SK-N-SH (cell line): ENCODE measurements at regions not wholly inside any gene's neighbourhood (a gene's known extent, or its start where the extent isn't known, plus 50 kb on each side); places are given as distances from the start of the nearest gene placed in this dataset.

Experiments used
- CTCF ChIA-PET: fragments of 300-600, 350-600 bp; formaldehyde crosslinking; extraction: SDS; loops from one replicate; lab custom pipeline; 2021; lab: Yijun Ruan, JAX
- POLR2A ChIA-PET: fragments of 350-600 bp; sonication (Branson Sonifier 250); formaldehyde crosslinking; extraction: SDS; loops from one replicate; lab custom pipeline; 2020; ENCODE audit warnings: antibody characterized with exemption, inconsistent platforms; lab: Yijun Ruan, JAX
- DNase-seq: peaks from one replicate; pipeline ENCODE4 v3.0.0; 2012
- H2AFZ ChIP-seq: fragments of 200-600 bp; sonication (generic); 2 replicates; pipeline ENCODE4 v1.8.1; 2016; ENCODE audit warnings: antibody characterized with exemption, mild to moderate bottlenecking, low read depth
- H3F3A ChIP-seq: fragments of 200-600 bp; sonication (generic); replicated peaks from 2 replicates; pipeline ENCODE3; 2016; ENCODE audit warnings: antibody characterized with exemption, mild to moderate bottlenecking; ENCODE audit not compliant: insufficient read depth
- H3K27ac ChIP-seq, 2 experiments: fragments of 200-500 bp in 1 of 2; fragments of 200-600 bp in 1 of 2; sonication (Bioruptor generic) in 1 of 2; sonication (generic), shearing (Covaris generic) in 1 of 2; 2 replicates each; pipeline versions ENCODE4 v1.5.1 to v1.6.1; 2014 to 2016; ENCODE audit warnings: low read depth in 2 of 2, inconsistent platforms in 1 of 2, low read length in 1 of 2, mild to moderate bottlenecking in 1 of 2, mixed read lengths in 1 of 2
- H3K27me3 ChIP-seq: fragments of 200-600 bp; sonication (generic), shearing (Covaris generic); 2 replicates; pipeline ENCODE4 v1.6.1; 2016; ENCODE audit warnings: mixed run types; ENCODE audit not compliant: insufficient read depth
- H3K36me3 ChIP-seq, 2 experiments: fragments of 200-500 bp in 1 of 2; fragments of 200-600 bp in 1 of 2; sonication (Bioruptor generic) in 1 of 2; sonication (generic) in 1 of 2; replicated peaks in 1 of 2; 2 replicates each; pipeline versions ENCODE3 to v1.5.1; 2014 to 2016; ENCODE audit warnings: low read length in 1 of 2, mild to moderate bottlenecking in 1 of 2; ENCODE audit not compliant: insufficient read depth in 2 of 2, control insufficient read depth in 1 of 2
- H3K4me1 ChIP-seq, 2 experiments: fragments of 200-500 bp in 1 of 2; fragments of 200-600 bp in 1 of 2; sonication (Bioruptor generic) in 1 of 2; sonication (generic), shearing (Covaris generic) in 1 of 2; 2 replicates each; pipeline versions ENCODE4 v1.5.1 to v1.6.1; 2014 to 2016; ENCODE audit warnings: low read depth in 1 of 2, low read length in 1 of 2, mixed run types in 1 of 2; ENCODE audit not compliant: insufficient read depth in 2 of 2, control insufficient read depth in 1 of 2
- H3K4me2 ChIP-seq: fragments of 200-600 bp; sonication (generic), shearing (Covaris generic); 2 replicates; pipeline ENCODE4 v1.6.1; 2017; ENCODE audit warnings: mixed run types
- H3K4me3 ChIP-seq, 2 experiments: fragments of 200-500 bp in 1 of 2; fragments of 200-600 bp in 1 of 2; sonication (Bioruptor generic) in 1 of 2; sonication (generic), shearing (Covaris generic) in 1 of 2; 2 replicates each; pipeline versions ENCODE4 v1.5.1 to v1.8.1; 2014 to 2016; ENCODE audit warnings: low read depth in 2 of 2, inconsistent platforms in 1 of 2, low read length in 1 of 2, mild to moderate bottlenecking in 1 of 2, mixed read lengths in 1 of 2, moderate library complexity in 1 of 2
- H3K79me2 ChIP-seq: fragments of 200-600 bp; sonication (generic); 2 replicates; pipeline ENCODE4 v1.8.1; 2017; ENCODE audit warnings: mild to moderate bottlenecking; ENCODE audit not compliant: insufficient read depth
- H3K9ac ChIP-seq: fragments of 200-600 bp; sonication (generic); 2 replicates; pipeline ENCODE4 v1.6.1; 2017; ENCODE audit warnings: mixed run types
- H3K9me2 ChIP-seq: fragments of 200-600 bp; sonication (generic); 2 replicates; pipeline ENCODE4 v1.6.1; 2017; ENCODE audit warnings: mixed run types
- H3K9me3 ChIP-seq: fragments of 200-600 bp; sonication (generic); 2 replicates; pipeline ENCODE4 v1.6.1; 2017; ENCODE audit warnings: mixed run types, mild to moderate bottlenecking, moderate library complexity
- H4K20me1 ChIP-seq: fragments of 200-600 bp; sonication (generic); 2 replicates; pipeline ENCODE4 v1.6.1; 2017; ENCODE audit warnings: mild to moderate bottlenecking, mixed run types; ENCODE audit not compliant: insufficient read depth
- CHD2 ChIP-seq: fragments of 150-350 bp; IDR thresholded peaks from 2 replicates; pipeline ENCODE4 v1.6.1; 2018; ENCODE audit warnings: low read length; ENCODE audit not compliant: partially characterized antibody
- ELF1 ChIP-seq: IDR thresholded peaks from 2 replicates; pipeline ENCODE4 v1.4.0; 2012
- EZH2phosphoT487 ChIP-seq: fragments of 200-600 bp; sonication (generic); IDR thresholded peaks from 2 replicates; pipeline ENCODE4 v1.6.1; 2017; ENCODE audit warnings: low read depth, mixed run types, mild to moderate bottlenecking, antibody characterized with exemption, moderate library complexity, borderline replicate concordance
- FOSL2 ChIP-seq: IDR thresholded peaks from 2 replicates; pipeline ENCODE4 v1.4.0; 2012; ENCODE audit warnings: low read depth, mild to moderate bottlenecking, moderate library complexity, borderline replicate concordance
- FOXM1 ChIP-seq: IDR thresholded peaks from 2 replicates; pipeline ENCODE4 v1.4.0; 2012; ENCODE audit warnings: low read depth, mild to moderate bottlenecking
- GABPA ChIP-seq: IDR thresholded peaks from 2 replicates; pipeline ENCODE4 v1.4.0; 2012; ENCODE audit warnings: low read depth, mild to moderate bottlenecking
- GATA2 ChIP-seq: sonication (generic); formaldehyde crosslinking; IDR thresholded peaks from 2 replicates; pipeline ENCODE4 v1.5.0; 2020; ENCODE audit warnings: mild to moderate bottlenecking, missing genetic modification reagents
- NRF1 ChIP-seq: IDR thresholded peaks from 2 replicates; pipeline ENCODE4 v1.6.1; 2012; ENCODE audit warnings: low read depth, mild to moderate bottlenecking, low read length
- POLR2AphosphoS5 ChIP-seq: IDR thresholded peaks from 2 replicates; pipeline ENCODE4 v1.6.1; 2012; ENCODE audit warnings: low read depth, low read length
- RAD21 ChIP-seq: IDR thresholded peaks from 2 replicates; pipeline ENCODE4 v1.6.1; 2012; ENCODE audit warnings: mild to moderate bottlenecking, low read length
- RFX5 ChIP-seq: IDR thresholded peaks from 2 replicates; pipeline ENCODE4 v1.6.1; 2012; ENCODE audit warnings: mild to moderate bottlenecking, improper control_type of control experiment, low read length
- SIN3A ChIP-seq: IDR thresholded peaks from 2 replicates; pipeline ENCODE4 v1.6.1; 2012; ENCODE audit warnings: low read depth, mild to moderate bottlenecking, low read length, moderate library complexity, borderline replicate concordance
- TAF1 ChIP-seq: IDR thresholded peaks from 2 replicates; pipeline ENCODE4 v1.6.1; 2012; ENCODE audit warnings: low read depth, mild to moderate bottlenecking, low read length, moderate library complexity, borderline replicate concordance
- TCF12 ChIP-seq: IDR thresholded peaks from 2 replicates; pipeline ENCODE4 v1.4.0; 2012
- YY1 ChIP-seq: IDR thresholded peaks from 2 replicates; pipeline ENCODE4 v1.4.0; 2012; ENCODE audit warnings: low read depth, mild to moderate bottlenecking
- WGBS: methylation state at CpG from one replicate; pipeline ENCODE4 v1.1.6; 2017; ENCODE audit warnings: low lambda C conversion rate; 5-methylcytosine and 5-hydroxymethylcytosine counted together
- TF ChIP-seq, protein P1 (sequence below): fragments of 200-600 bp; sonication (generic); IDR thresholded peaks from 2 replicates; pipeline ENCODE4 v1.6.1; 2017; ENCODE audit warnings: antibody characterized with exemption, mild to moderate bottlenecking, moderate library complexity
- TF ChIP-seq, protein P2 (sequence below): IDR thresholded peaks from 2 replicates; pipeline ENCODE4 v1.4.0; 2012; ENCODE audit warnings: low read depth, borderline replicate concordance
- TF ChIP-seq, protein P3 (sequence below): IDR thresholded peaks from 2 replicates; pipeline ENCODE4 v1.4.0; 2012; ENCODE audit warnings: low read depth, borderline replicate concordance
- TF ChIP-seq, protein P4 (sequence below): IDR thresholded peaks from 2 replicates; pipeline ENCODE4 v1.4.0; 2012; ENCODE audit warnings: low read depth
- TF ChIP-seq, protein P5 (sequence below): fragments of 150-350 bp; IDR thresholded peaks from 2 replicates; pipeline ENCODE4 v1.6.1; 2016; ENCODE audit warnings: mild to moderate bottlenecking, low read depth, low read length

DNA sequence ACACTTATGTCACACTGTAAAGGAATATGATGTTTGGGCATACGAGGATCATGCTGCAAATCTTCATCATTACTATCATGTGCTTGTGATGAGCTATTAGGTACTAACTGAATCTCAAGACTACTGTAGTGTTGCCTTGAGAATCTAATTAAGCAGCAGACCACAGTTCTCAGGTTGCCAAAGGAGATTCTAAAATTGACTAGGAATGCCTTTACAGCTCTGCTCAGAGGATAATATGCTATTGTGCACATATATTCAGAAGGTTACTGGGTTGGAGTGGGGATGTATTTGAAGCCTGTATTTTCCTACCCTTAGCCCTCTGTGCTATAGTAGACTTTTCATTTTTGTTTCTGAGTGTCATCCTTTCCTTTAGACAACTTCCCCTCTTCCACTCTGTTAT is 175.1 kb downstream of the CDH19 start:
- H3K27me3 ChIP-seq = no peaks in the 10 kb centered on the region
- H3K27ac ChIP-seq = no peak overlapping the region
- H3K4me3 ChIP-seq = no peak overlapping the region
- no peaks in the 10 kb centered on the region for H3K9me3 ChIP-seq
- ChIA-PET CTCF (no interaction called here), POLR2A (no interaction called here)
- H3K79me2 ChIP-seq = no peaks in the 10 kb centered on the region
- TF ChIP-seq, protein P1, sequence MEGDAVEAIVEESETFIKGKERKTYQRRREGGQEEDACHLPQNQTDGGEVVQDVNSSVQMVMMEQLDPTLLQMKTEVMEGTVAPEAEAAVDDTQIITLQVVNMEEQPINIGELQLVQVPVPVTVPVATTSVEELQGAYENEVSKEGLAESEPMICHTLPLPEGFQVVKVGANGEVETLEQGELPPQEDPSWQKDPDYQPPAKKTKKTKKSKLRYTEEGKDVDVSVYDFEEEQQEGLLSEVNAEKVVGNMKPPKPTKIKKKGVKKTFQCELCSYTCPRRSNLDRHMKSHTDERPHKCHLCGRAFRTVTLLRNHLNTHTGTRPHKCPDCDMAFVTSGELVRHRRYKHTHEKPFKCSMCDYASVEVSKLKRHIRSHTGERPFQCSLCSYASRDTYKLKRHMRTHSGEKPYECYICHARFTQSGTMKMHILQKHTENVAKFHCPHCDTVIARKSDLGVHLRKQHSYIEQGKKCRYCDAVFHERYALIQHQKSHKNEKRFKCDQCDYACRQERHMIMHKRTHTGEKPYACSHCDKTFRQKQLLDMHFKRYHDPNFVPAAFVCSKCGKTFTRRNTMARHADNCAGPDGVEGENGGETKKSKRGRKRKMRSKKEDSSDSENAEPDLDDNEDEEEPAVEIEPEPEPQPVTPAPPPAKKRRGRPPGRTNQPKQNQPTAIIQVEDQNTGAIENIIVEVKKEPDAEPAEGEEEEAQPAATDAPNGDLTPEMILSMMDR = no peak
- TF ChIP-seq SIN3A (no peak), POLR2AphosphoS5 (no peak), RAD21 (no peak), ELF1 (no peak), CHD2 (no peak), RFX5 (no peak), FOSL2 (no peak), TCF12 (no peak), EZH2phosphoT487 (no peak), TAF1 (no peak), NRF1 (no peak)
- TF ChIP-seq, protein P2, sequence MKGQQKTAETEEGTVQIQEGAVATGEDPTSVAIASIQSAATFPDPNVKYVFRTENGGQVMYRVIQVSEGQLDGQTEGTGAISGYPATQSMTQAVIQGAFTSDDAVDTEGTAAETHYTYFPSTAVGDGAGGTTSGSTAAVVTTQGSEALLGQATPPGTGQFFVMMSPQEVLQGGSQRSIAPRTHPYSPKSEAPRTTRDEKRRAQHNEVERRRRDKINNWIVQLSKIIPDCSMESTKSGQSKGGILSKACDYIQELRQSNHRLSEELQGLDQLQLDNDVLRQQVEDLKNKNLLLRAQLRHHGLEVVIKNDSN = no peak
- TF ChIP-seq, protein P3, sequence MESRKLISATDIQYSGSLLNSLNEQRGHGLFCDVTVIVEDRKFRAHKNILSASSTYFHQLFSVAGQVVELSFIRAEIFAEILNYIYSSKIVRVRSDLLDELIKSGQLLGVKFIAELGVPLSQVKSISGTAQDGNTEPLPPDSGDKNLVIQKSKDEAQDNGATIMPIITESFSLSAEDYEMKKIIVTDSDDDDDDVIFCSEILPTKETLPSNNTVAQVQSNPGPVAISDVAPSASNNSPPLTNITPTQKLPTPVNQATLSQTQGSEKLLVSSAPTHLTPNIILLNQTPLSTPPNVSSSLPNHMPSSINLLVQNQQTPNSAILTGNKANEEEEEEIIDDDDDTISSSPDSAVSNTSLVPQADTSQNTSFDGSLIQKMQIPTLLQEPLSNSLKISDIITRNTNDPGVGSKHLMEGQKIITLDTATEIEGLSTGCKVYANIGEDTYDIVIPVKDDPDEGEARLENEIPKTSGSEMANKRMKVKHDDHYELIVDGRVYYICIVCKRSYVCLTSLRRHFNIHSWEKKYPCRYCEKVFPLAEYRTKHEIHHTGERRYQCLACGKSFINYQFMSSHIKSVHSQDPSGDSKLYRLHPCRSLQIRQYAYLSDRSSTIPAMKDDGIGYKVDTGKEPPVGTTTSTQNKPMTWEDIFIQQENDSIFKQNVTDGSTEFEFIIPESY = no peak
- WGBS = 13% methylated on average over 1 of the region's 1 CpG
- H2AFZ ChIP-seq = no peak overlapping the region
- H3K9ac ChIP-seq = no peak overlapping the region
- H3K4me2 ChIP-seq = no peak overlapping the region
- DNase-seq = no peak
- no peaks in the 10 kb centered on the region for H3K9me2 ChIP-seq
- H3F3A ChIP-seq = no peaks in the 10 kb centered on the region
- no peaks in the 10 kb centered on the region for H4K20me1 ChIP-seq
- no peaks in the 10 kb centered on the region for H3K4me1 ChIP-seq
- no peaks in the 10 kb centered on the region for H3K36me3 ChIP-seq

DNA sequence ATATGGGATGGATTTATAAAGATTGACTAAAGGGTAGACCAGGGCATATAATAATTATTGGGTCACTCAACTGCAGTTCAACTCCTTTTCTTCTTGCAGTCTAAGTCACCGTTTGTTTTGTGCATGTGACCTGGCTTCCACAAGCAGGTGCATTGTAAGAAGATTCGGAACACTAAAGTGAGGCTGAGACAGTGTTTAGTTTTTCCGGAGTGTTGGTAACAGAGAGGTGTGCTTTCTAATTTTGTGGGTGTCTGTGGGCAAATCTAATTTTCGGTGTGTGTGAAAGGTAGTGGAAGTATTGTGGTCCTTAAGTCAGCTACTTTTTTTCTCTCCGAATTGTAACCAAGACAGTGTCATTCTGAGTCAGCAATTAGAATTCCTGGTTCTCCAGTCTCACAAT is 184.5 kb downstream of the CDH19 start:
- Histone ChIP-seq H3K79me2 (no peaks in the 10 kb centered on the region), H3K27ac (no peak overlapping the region), H3K27me3 (no peaks in the 10 kb centered on the region), H3K36me3 (no peaks in the 10 kb centered on the region), H3K4me3 (no peak overlapping the region), H4K20me1 (no peaks in the 10 kb centered on the region), H3K9me3 (no peaks in the 10 kb centered on the region), H3K4me2 (no peak overlapping the region), H2AFZ (no peak overlapping the region), H3F3A (no peaks in the 10 kb centered on the region)
- DNase-seq = no peak
- TF ChIP-seq FOXM1 (no peak), TCF12 (no peak), YY1 (no peak), TAF1 (no peak), GATA2 (no peak), GABPA (no peak), RAD21 (no peak), NRF1 (no peak), RFX5 (no peak), SIN3A (no peak), CHD2 (no peak)
- TF ChIP-seq, protein P4, sequence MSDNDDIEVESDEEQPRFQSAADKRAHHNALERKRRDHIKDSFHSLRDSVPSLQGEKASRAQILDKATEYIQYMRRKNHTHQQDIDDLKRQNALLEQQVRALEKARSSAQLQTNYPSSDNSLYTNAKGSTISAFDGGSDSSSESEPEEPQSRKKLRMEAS = no peak
- TF ChIP-seq, protein P5, sequence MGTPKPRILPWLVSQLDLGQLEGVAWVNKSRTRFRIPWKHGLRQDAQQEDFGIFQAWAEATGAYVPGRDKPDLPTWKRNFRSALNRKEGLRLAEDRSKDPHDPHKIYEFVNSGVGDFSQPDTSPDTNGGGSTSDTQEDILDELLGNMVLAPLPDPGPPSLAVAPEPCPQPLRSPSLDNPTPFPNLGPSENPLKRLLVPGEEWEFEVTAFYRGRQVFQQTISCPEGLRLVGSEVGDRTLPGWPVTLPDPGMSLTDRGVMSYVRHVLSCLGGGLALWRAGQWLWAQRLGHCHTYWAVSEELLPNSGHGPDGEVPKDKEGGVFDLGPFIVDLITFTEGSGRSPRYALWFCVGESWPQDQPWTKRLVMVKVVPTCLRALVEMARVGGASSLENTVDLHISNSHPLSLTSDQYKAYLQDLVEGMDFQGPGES = no peak
- TF ChIP-seq, all 33 proteins: peak for 0
- H3K4me1 ChIP-seq = no peaks in the 10 kb centered on the region
- WGBS = 26% methylated on average over 5 of the region's 5 CpGs
- H3K9me2 ChIP-seq = no peaks in the 10 kb centered on the region
- ChIA-PET CTCF (no interaction called here), POLR2A (no interaction called here)
- no peak overlapping the region for H3K9ac ChIP-seq
